ENCODE measurements at regions not wholly inside any gene's neighbourhood (a gene's known extent, or its start where the extent isn't known, plus 50 kb on each side); places are given as distances from the start of the nearest gene placed in this dataset.

GRCh38 chr1:99385852-99386251 is 121.6 kb downstream of the PLPPR4 start:
- Histone ChIP-seq H3K9me3 (ENCODE audit: control insufficient read depth in 1 of 2, insufficient read depth in 1 of 2, low read length in 2 of 2) (peaks cover 0 to 3% of the 10 kb centered on the region in 2 experiments), H3K27me3 (ENCODE audit: control insufficient read depth in 1 of 2, insufficient read depth in 2 of 2, low read length in 2 of 2) (no peaks in the 10 kb centered on the region), H3K4me3 (ENCODE audit: low read length) (no peak overlapping the region), H3K27ac (ENCODE audit: low read depth in 1 of 2, low read length in 2 of 2) (no peak overlapping the region), H3K4me1 (ENCODE audit: insufficient read depth, low read length) (no peaks in the 10 kb centered on the region), H3K36me3 (ENCODE audit: insufficient read depth, low read length) (no peaks in the 10 kb centered on the region)
- no peak for TF ChIP-seq CTCF (IDR thresholded peaks at IDR 0.05)
- H3K36me3 Mint-ChIP-seq (ENCODE audit: low read depth): no peaks in the 10 kb centered on the region
- DNase-seq: no peak
- no peak for ATAC-seq (ENCODE audit: poor library complexity)
- no peak overlapping the region for H3K27ac Mint-ChIP-seq
- no peaks in the 10 kb centered on the region for H3K27me3 Mint-ChIP-seq
- intact Hi-C loops (cut with DNase I, micrococcal nuclease): no loop called here
- ChIA-PET CTCF (no interaction called here), POLR2A (no interaction called here)
- no peak overlapping the region for H3K4me3 Mint-ChIP-seq
- H3K4me1 Mint-ChIP-seq (ENCODE audit: low read depth): no peaks in the 10 kb centered on the region
- peaks cover 1% of the 10 kb centered on the region for H3K9me3 Mint-ChIP-seq

- TF ChIP-seq CTCF (IDR thresholded peaks at IDR 0.05): no peak
- Mint-ChIP-seq H3K36me3 (ENCODE audit: low read depth) (no peaks in the 10 kb centered on the region), H3K27ac (no peak overlapping the region), H3K4me1 (ENCODE audit: low read depth) (no peaks in the 10 kb centered on the region), H3K9me3 (peaks cover 2% of the 10 kb centered on the region), H3K27me3 (no peaks in the 10 kb centered on the region), H3K4me3 (no peak overlapping the region)
- Histone ChIP-seq H3K36me3 (ENCODE audit: insufficient read depth, low read length) (no peaks in the 10 kb centered on the region), H3K27ac (ENCODE audit: low read depth in 1 of 2, low read length in 2 of 2) (no peak overlapping the region), H3K4me1 (ENCODE audit: insufficient read depth, low read length) (no peaks in the 10 kb centered on the region), H3K9me3 (ENCODE audit: control insufficient read depth in 1 of 2, insufficient read depth in 1 of 2, low read length in 2 of 2) (no peaks in the 10 kb centered on the region), H3K27me3 (ENCODE audit: control insufficient read depth in 1 of 2, insufficient read depth in 2 of 2, low read length in 2 of 2) (no peaks in the 10 kb centered on the region), H3K4me3 (ENCODE audit: low read length) (no peak overlapping the region)
- CTCF ChIA-PET: no interaction called here
- ATAC-seq (ENCODE audit: poor library complexity) (no peak), DNase-seq (no peak)
- intact Hi-C loops (cut with DNase I, micrococcal nuclease): no loop called here
- POLR2A ChIA-PET: no interaction called here
These were observed 132.1 kb downstream of the PLPPR4 start for GRCh38 chr1:99396389-99396788.

- Mint-ChIP-seq H3K27ac (no peak overlapping the region), H3K4me3 (no peak overlapping the region), H3K9me3 (peaks cover 2% of the 10 kb centered on the region), H3K4me1 (ENCODE audit: low read depth) (no peaks in the 10 kb centered on the region), H3K36me3 (ENCODE audit: low read depth) (no peaks in the 10 kb centered on the region), H3K27me3 (no peaks in the 10 kb centered on the region)
- no peaks in the 10 kb centered on the region for H3K9me3 ChIP-seq (ENCODE audit: control insufficient read depth in 1 of 2, insufficient read depth in 1 of 2, low read length in 2 of 2)
- CTCF ChIA-PET: no interaction called here
- POLR2A ChIA-PET: no interaction called here
- no peaks in the 10 kb centered on the region for H3K27me3 ChIP-seq (ENCODE audit: control insufficient read depth in 1 of 2, insufficient read depth in 2 of 2, low read length in 2 of 2)
- DNase-seq (no peak), ATAC-seq (ENCODE audit: poor library complexity) (no peak)
- no peak overlapping the region for H3K4me3 ChIP-seq (ENCODE audit: low read length)
- H3K27ac ChIP-seq (ENCODE audit: low read depth in 1 of 2, low read length in 2 of 2): no peak overlapping the region
- no peaks in the 10 kb centered on the region for H3K36me3 ChIP-seq (ENCODE audit: insufficient read depth, low read length)
- H3K4me1 ChIP-seq (ENCODE audit: insufficient read depth, low read length): no peaks in the 10 kb centered on the region
- TF ChIP-seq CTCF (IDR thresholded peaks at IDR 0.05): no peak
- intact Hi-C loops (cut with DNase I, micrococcal nuclease): no loop called here
These were observed 132.7 kb downstream of the PLPPR4 start for GRCh38 chr1:99397029-99397428.

Measured in CD4-positive, alpha-beta T cell (primary cell).